ENCODE measurements at regions not wholly inside any gene's neighbourhood (a gene's known extent, or its start where the extent isn't known, plus 50 kb on each side); places are given as distances from the start of the nearest gene placed in this dataset.

DNA sequence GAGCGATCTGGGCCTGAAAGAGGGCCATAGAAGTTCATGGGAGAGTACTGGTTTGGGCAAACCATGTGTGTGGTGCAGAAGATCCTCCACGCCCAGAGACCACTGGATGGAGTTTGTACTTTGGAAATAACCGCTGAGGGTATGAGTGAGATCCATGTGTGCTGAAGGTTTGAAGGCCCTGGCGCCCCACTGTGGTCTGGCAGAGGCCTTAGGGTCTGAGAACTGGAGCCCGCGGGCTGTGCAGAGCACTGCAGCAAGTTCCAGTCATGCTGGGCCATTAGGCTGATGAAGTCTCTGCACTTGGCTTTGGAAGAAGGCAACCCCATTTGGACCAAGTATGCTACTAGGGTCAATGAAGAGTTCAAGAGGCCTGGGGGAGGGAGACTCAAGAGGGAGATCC, 186.4 kb downstream of the BUD13 start:
- TF ChIP-seq YY1 (IDR thresholded peaks at IDR 0.05; ENCODE audit: low read depth) (no peak), RAD21 (IDR thresholded peaks at IDR 0.05; ENCODE audit: low read length) (no peak), NFIC (IDR thresholded peaks at IDR 0.05; ENCODE audit: borderline replicate concordance) (no peak), EZH2phosphoT487 (IDR thresholded peaks at IDR 0.05; ENCODE audit: borderline replicate concordance, low read depth) (no peak), RFX5 (IDR thresholded peaks at IDR 0.05; ENCODE audit: low read length) (no peak), RXRA (IDR thresholded peaks at IDR 0.05; ENCODE audit: borderline replicate concordance, low read depth) (no peak), ELF1 (IDR thresholded peaks at IDR 0.05) (no peak), FOSL2 (IDR thresholded peaks at IDR 0.05; ENCODE audit: borderline replicate concordance, low read depth) (no peak), FOXJ3 (CRISPR knock-in tag; IDR thresholded peaks at IDR 0.05) (no peak), SMC3 (IDR thresholded peaks at IDR 0.05; ENCODE audit: low read depth, low read length) (no peak), SIN3A (IDR thresholded peaks at IDR 0.05; ENCODE audit: borderline replicate concordance, low read depth, low read length) (no peak), MEF2A (IDR thresholded peaks at IDR 0.05; ENCODE audit: borderline replicate concordance, low read depth) (no peak)
- TF ChIP-seq, protein P1, sequence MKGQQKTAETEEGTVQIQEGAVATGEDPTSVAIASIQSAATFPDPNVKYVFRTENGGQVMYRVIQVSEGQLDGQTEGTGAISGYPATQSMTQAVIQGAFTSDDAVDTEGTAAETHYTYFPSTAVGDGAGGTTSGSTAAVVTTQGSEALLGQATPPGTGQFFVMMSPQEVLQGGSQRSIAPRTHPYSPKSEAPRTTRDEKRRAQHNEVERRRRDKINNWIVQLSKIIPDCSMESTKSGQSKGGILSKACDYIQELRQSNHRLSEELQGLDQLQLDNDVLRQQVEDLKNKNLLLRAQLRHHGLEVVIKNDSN (IDR thresholded peaks at IDR 0.05; ENCODE audit: borderline replicate concordance, low read depth), result no peak
- TF ChIP-seq, protein P2, sequence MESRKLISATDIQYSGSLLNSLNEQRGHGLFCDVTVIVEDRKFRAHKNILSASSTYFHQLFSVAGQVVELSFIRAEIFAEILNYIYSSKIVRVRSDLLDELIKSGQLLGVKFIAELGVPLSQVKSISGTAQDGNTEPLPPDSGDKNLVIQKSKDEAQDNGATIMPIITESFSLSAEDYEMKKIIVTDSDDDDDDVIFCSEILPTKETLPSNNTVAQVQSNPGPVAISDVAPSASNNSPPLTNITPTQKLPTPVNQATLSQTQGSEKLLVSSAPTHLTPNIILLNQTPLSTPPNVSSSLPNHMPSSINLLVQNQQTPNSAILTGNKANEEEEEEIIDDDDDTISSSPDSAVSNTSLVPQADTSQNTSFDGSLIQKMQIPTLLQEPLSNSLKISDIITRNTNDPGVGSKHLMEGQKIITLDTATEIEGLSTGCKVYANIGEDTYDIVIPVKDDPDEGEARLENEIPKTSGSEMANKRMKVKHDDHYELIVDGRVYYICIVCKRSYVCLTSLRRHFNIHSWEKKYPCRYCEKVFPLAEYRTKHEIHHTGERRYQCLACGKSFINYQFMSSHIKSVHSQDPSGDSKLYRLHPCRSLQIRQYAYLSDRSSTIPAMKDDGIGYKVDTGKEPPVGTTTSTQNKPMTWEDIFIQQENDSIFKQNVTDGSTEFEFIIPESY (IDR thresholded peaks at IDR 0.05; ENCODE audit: borderline replicate concordance, low read depth), result no peak
- TF ChIP-seq, protein P3, sequence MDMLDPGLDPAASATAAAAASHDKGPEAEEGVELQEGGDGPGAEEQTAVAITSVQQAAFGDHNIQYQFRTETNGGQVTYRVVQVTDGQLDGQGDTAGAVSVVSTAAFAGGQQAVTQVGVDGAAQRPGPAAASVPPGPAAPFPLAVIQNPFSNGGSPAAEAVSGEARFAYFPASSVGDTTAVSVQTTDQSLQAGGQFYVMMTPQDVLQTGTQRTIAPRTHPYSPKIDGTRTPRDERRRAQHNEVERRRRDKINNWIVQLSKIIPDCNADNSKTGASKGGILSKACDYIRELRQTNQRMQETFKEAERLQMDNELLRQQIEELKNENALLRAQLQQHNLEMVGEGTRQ (IDR thresholded peaks at IDR 0.05; ENCODE audit: borderline replicate concordance, low read depth, low read length), result no peak
- 48% methylated on average over 6 of the region's 6 CpGs for WGBS (ENCODE audit: low lambda C conversion rate)
- Histone ChIP-seq H3K9me2 (no peaks in the 10 kb centered on the region), H2AFZ (ENCODE audit: low read depth) (no peak overlapping the region), H3K27ac (ENCODE audit: low read depth in 2 of 2, low read length in 1 of 2) (no peak overlapping the region), H3K9me3 (no peaks in the 10 kb centered on the region), H3K4me1 (ENCODE audit: control insufficient read depth in 1 of 2, insufficient read depth in 2 of 2, low read depth in 1 of 2, low read length in 1 of 2) (peaks cover 0 to 32% of the 10 kb centered on the region in 2 experiments; a peak in 1 of 4 replicates), H3K36me3 (replicated peaks in 1 of 2; ENCODE audit: control insufficient read depth in 1 of 2, insufficient read depth in 2 of 2, low read length in 1 of 2) (no peaks in the 10 kb centered on the region), H3K4me3 (ENCODE audit: low read depth in 2 of 2, low read length in 1 of 2) (no peak overlapping the region), H3K27me3 (ENCODE audit: insufficient read depth) (no peaks in the 10 kb centered on the region; the same call in 1 of the 2 replicates), H3K4me2 (no peak overlapping the region), H4K20me1 (ENCODE audit: insufficient read depth) (no peaks in the 10 kb centered on the region), H3K79me2 (ENCODE audit: insufficient read depth) (no peaks in the 10 kb centered on the region), H3K9ac (no peak overlapping the region), H3F3A (replicated peaks; ENCODE audit: insufficient read depth) (no peaks in the 10 kb centered on the region)
- POLR2A ChIA-PET, result no interaction called here
- CTCF ChIA-PET, result no interaction called here
- DNase-seq, result no peak

DNA sequence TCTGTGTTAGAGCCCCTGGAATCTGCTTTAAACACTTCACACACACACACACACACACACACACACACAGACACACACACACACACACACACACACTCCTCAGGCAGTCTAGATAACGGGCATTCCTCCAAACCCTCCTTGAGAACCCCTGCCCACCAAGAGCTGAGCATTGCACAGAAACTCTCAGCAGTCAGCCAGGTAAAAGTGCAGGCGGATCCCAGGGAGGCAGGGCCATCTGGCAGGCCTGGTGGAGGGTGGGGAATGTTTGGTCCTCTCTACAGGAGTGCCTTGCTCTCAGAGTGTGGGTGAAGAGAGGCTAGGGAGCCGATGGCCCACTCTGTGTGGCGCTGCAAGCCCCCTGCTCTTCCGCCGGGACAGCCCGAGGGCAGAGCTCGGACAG, 190.2 kb downstream of the BUD13 start:
- peak overlapping the region in 1 of 2 experiments; percentile 26; a peak in 1 of 4 replicates for H3K27ac ChIP-seq (ENCODE audit: low read depth in 2 of 2, low read length in 1 of 2)
- ChIA-PET CTCF (interaction anchor here (1.1 to 1.8 kb wide), 5 partner anchors 9 to 83 kb away, joined by 3 to 7 read pairs (median 4); no protein-coding TSS in a partner anchor), POLR2A (no interaction called here)
- no peak overlapping the region for H3K9ac ChIP-seq
- no peaks in the 10 kb centered on the region for H3K36me3 ChIP-seq (replicated peaks in 1 of 2; ENCODE audit: control insufficient read depth in 1 of 2, insufficient read depth in 2 of 2, low read length in 1 of 2)
- H2AFZ ChIP-seq (ENCODE audit: low read depth), result no peak overlapping the region
- no peaks in the 10 kb centered on the region for H3K9me3 ChIP-seq
- no peaks in the 10 kb centered on the region for H3F3A ChIP-seq (replicated peaks; ENCODE audit: insufficient read depth)
- no peaks in the 10 kb centered on the region for H4K20me1 ChIP-seq (ENCODE audit: insufficient read depth)
- H3K4me3 ChIP-seq (ENCODE audit: low read depth in 2 of 2, low read length in 1 of 2), result no peak overlapping the region
- H3K4me1 ChIP-seq (ENCODE audit: control insufficient read depth in 1 of 2, insufficient read depth in 2 of 2, low read depth in 1 of 2, low read length in 1 of 2), result peaks cover 0 to 47% of the 10 kb centered on the region in 2 experiments; a peak in 1 of 4 replicates
- no peaks in the 10 kb centered on the region; the same call in 1 of the 2 replicates for H3K27me3 ChIP-seq (ENCODE audit: insufficient read depth)
- no peaks in the 10 kb centered on the region for H3K9me2 ChIP-seq
- H3K4me2 ChIP-seq, result no peak overlapping the region
- WGBS (ENCODE audit: low lambda C conversion rate), result 47% methylated on average over 3 of the region's 8 CpGs
- peak; percentile 60 for DNase-seq
- no peaks in the 10 kb centered on the region for H3K79me2 ChIP-seq (ENCODE audit: insufficient read depth)
- TF ChIP-seq NFIC (IDR thresholded peaks at IDR 0.05; ENCODE audit: borderline replicate concordance), result no peak
- TF ChIP-seq, protein P4, sequence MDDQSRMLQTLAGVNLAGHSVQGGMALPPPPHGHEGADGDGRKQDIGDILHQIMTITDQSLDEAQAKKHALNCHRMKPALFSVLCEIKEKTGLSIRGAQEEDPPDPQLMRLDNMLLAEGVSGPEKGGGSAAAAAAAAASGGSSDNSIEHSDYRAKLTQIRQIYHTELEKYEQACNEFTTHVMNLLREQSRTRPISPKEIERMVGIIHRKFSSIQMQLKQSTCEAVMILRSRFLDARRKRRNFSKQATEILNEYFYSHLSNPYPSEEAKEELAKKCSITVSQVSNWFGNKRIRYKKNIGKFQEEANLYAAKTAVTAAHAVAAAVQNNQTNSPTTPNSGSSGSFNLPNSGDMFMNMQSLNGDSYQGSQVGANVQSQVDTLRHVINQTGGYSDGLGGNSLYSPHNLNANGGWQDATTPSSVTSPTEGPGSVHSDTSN (IDR thresholded peaks at IDR 0.05), result no peak
- TF ChIP-seq, protein P1 (IDR thresholded peaks at IDR 0.05; ENCODE audit: borderline replicate concordance, low read depth), result no peak
- TF ChIP-seq, protein P2 (IDR thresholded peaks at IDR 0.05; ENCODE audit: borderline replicate concordance, low read depth), result no peak
- TF ChIP-seq RXRA (IDR thresholded peaks at IDR 0.05; ENCODE audit: borderline replicate concordance, low read depth), result no peak
- TF ChIP-seq MXI1 (IDR thresholded peaks at IDR 0.05; ENCODE audit: low read depth, low read length), result no peak
- no peak for TF ChIP-seq CHD2 (IDR thresholded peaks at IDR 0.05; ENCODE audit: low read length, partially characterized antibody)
- no peak for TF ChIP-seq SIN3A (IDR thresholded peaks at IDR 0.05; ENCODE audit: borderline replicate concordance, low read depth, low read length)

Data from SK-N-SH (cell line).